Muscle layer of duodenum (tissue), 2 donors: ENCODE measurements at regions not wholly inside any gene's neighbourhood (a gene's known extent, or its start where the extent isn't known, plus 50 kb on each side); places are given as distances from the start of the nearest gene placed in this dataset.

Source experiments
- H3K27ac ChIP-seq: one replicate; pipeline ENCODE4 v1.7.0; 2013; ENCODE audit warnings: mild to moderate bottlenecking, low read length
- H3K27me3 ChIP-seq: one replicate; pipeline ENCODE4 v1.7.0; 2013; ENCODE audit warnings: low read depth, mild to moderate bottlenecking, control low read depth, low read length
- H3K36me3 ChIP-seq, 2 donors: one replicate each; pipeline ENCODE4 v1.7.0; 2013; ENCODE audit warnings: low read length in 2 of 2, control low read depth in 1 of 2, mild to moderate bottlenecking in 1 of 2; ENCODE audit not compliant: insufficient read depth in 2 of 2, control insufficient read depth in 1 of 2
- H3K4me1 ChIP-seq, 2 donors: one replicate each; pipeline ENCODE4 v1.7.0; 2013; ENCODE audit warnings: low read length in 2 of 2, mild to moderate bottlenecking in 2 of 2, control low read depth in 1 of 2, moderate library complexity in 1 of 2; ENCODE audit not compliant: insufficient read depth in 2 of 2, control insufficient read depth in 1 of 2
- H3K4me3 ChIP-seq, 2 donors: one replicate each; pipeline ENCODE4 v1.7.0; 2013; ENCODE audit warnings: low read length in 2 of 2, low read depth in 1 of 2, mild to moderate bottlenecking in 1 of 2
- H3K9me3 ChIP-seq, 2 donors: one replicate each; pipeline ENCODE4 v1.7.0; 2013; ENCODE audit warnings: low read length in 2 of 2, control low read depth in 1 of 2, mild to moderate bottlenecking in 1 of 2; ENCODE audit not compliant: control insufficient read depth in 1 of 2
- donor health status: healthy.

DNA sequence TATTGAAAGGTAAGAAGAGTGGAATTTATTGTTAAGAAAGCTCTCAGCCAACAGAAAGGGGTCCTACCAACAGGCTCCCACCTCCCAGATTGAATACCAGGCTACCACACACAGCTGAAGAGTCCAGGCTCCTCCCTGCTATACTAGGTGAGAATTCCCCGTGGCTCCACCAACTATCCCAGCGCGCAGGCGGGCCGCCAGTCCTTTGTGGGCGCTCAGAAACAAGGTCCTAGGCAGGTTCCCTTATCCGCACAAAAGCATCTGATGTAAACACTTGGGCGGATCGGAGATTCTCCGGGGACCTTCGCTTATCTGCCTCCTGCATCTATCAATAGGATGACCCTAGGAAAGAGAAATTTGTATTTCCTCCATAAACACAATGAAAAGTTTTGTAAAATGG, 423.9 kb upstream of the ADGRL4 start:
- no peak overlapping the region for H3K4me3 ChIP-seq
- H3K4me1 ChIP-seq: no peaks in the 10 kb centered on the region
- H3K9me3 ChIP-seq: no peaks in the 10 kb centered on the region
- no peak overlapping the region for H3K27ac ChIP-seq
- no peaks in the 10 kb centered on the region for H3K36me3 ChIP-seq
- H3K27me3 ChIP-seq: no peaks in the 10 kb centered on the region

DNA sequence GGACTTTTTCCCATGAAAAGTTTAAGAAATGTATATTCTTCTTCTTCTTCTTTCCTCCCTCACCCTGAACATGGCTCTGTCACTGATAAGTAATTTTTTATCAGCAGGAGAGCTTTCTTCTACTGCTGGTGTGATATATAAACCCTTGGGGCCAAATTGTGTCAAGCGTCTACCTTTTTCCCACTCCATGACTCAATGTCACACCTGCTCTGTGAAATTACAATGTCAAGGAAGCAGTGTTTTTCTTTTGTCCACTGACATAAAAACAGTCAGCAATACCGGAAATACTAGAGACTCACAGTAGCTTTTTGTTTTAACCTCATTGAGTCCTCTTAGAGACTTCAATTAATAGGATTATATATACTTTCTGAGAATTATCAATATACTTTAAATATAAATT, 416.2 kb upstream of the ADGRL4 start:
- no peak overlapping the region for H3K4me3 ChIP-seq
- no peaks in the 10 kb centered on the region for H3K4me1 ChIP-seq
- no peaks in the 10 kb centered on the region for H3K27me3 ChIP-seq
- no peak overlapping the region for H3K27ac ChIP-seq
- H3K9me3 ChIP-seq: no peaks in the 10 kb centered on the region
- no peaks in the 10 kb centered on the region for H3K36me3 ChIP-seq

DNA sequence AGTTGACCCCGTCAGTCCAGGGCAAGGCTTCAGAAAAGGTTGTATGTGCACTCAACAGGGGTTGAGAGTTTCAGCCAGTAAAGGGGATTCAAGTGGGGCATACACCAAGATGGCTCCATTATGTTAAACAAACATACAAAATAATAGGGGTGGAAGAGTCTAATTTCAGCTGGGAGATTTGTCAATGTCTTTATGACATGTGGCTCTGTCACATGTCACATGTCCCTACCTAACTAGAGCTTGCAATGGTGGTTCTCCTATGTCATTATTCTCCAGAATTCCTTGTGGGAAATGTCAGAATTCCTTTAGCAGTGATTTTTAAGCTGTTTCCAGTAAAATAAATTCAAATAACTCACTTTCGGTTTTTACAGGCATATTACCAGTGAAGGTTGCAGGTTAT, 392.0 kb upstream of the ADGRL4 start:
- no peaks in the 10 kb centered on the region for H3K4me1 ChIP-seq

DNA sequence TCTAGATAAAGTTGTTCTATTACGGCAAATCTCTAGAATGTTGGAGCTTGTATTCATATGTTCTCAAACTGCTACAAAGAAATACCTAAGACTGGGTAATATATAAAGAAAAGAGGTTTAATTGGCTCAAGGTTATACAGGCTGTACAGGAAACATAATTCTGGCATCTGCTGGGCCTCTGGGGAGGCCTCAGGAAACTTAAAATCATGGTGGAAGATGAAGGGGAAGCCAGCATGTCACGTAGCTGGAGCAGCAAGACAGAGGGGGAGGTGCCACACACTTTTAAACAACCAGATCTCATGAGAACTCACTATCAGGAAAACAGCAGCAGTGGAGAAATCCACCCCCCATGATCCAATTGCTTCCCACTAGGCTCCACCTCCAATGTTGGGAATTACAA, 390.4 kb upstream of the ADGRL4 start:
- Histone ChIP-seq H3K27me3 (no peaks in the 10 kb centered on the region), H3K4me3 (no peak overlapping the region), H3K9me3 (no peaks in the 10 kb centered on the region), H3K27ac (no peak overlapping the region), H3K4me1 (no peaks in the 10 kb centered on the region), H3K36me3 (no peaks in the 10 kb centered on the region)

More for the DNA sequence above, 392.0 kb upstream of the ADGRL4 start:
- Histone ChIP-seq H3K4me3 (no peak overlapping the region), H3K27me3 (no peaks in the 10 kb centered on the region), H3K27ac (no peak overlapping the region), H3K36me3 (no peaks in the 10 kb centered on the region), H3K9me3 (no peaks in the 10 kb centered on the region)

DNA sequence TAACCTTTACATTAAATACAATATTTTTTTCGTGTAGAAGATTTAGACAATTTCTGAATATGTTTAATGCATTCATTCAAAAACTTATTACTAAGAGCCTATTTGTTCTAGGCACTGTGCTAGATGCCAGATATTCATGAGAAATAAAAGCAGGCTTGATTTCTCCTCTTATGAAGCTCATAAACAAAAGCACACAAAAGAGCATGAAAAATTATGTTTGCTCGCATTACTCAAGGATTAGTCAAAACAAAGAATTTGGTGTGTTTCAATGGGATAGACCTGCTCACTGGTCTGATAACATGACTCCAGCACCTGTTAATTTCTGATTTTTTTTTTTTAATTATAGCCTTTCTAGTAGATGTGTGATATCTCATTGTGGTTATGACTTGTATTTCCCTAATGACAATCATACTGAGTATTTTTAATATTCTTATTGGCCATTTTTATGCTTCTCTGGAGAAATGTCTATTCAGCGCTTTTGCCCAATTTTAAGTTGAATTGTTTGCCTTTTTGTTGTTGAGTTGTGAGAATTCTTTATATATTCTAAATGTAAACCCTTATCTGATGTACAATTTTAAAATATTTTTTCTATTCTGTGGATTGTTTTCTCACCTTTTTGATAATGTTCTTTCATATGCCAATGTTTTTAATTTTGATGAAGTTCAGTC, 382.3 kb upstream of the ADGRL4 start:
- Histone ChIP-seq H3K27me3 (no peaks in the 10 kb centered on the region), H3K27ac (no peak overlapping the region), H3K4me1 (no peaks in the 10 kb centered on the region), H3K36me3 (no peaks in the 10 kb centered on the region), H3K9me3 (no peaks in the 10 kb centered on the region), H3K4me3 (no peak overlapping the region)

DNA sequence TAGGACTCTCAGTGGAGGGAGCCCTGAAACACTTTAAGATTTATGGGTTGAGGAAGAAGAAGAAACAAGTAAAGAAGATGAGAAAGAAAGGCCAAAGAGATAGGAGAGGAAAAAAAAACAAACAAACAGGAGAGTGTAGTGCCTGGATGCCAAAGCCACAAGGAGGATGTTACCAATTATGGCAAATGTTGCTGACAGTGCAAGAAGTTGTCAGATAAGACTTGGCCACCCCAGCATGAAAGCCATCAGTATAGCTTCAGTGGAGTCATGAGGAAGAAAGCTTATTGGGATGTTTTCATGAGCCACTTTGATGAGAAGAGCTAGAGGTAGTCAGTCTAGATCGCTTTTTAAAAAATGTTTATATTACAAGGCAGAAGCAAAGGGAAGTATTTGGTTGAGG, 380.2 kb upstream of the ADGRL4 start:
- Histone ChIP-seq H3K9me3 (no peaks in the 10 kb centered on the region), H3K27me3 (no peaks in the 10 kb centered on the region), H3K36me3 (no peaks in the 10 kb centered on the region), H3K27ac (no peak overlapping the region), H3K4me1 (no peaks in the 10 kb centered on the region), H3K4me3 (no peak overlapping the region)

DNA sequence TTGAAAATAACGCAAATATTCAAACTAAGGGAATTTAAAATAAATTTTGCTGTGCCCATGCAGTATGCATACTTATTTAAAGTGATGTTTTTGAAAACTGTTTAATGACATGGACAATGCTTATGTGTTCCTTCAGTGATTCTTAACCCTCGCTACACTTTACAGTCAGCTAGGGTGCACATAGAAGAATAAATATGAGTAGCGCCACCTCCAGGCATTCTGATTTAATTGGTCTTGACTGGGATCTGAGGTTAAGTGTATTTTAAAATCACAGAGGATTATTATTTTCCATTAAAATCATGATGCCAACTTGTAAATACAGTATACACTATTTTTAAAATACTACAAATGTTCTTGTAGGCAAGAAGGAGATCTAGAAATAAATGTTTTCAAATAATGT, 373.5 kb upstream of the ADGRL4 start:
- Histone ChIP-seq H3K36me3 (no peaks in the 10 kb centered on the region), H3K4me3 (no peak overlapping the region), H3K27ac (no peak overlapping the region), H3K9me3 (no peaks in the 10 kb centered on the region), H3K4me1 (no peaks in the 10 kb centered on the region), H3K27me3 (no peaks in the 10 kb centered on the region)

DNA sequence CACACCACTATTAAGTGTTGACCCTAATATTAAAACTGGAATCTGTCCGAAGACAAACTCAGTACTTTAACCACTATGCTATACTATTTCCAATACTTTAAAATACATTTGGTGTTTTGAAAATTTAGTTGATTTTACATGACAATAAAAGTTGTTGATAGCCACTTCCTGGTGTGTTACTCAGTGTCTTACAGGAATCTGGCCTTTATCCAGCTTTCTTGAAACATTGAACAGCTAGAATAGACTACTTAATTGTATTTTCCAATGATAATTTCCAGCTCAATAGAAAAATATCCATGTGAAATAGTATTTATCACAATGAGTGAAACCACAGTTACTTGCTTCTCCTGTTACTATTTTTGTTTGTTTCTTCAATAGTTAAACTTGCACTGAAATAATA, 369.6 kb upstream of the ADGRL4 start:
- Histone ChIP-seq H3K27ac (no peak overlapping the region), H3K4me1 (peaks cover 0 to 7% of the 10 kb centered on the region in 2 donors), H3K4me3 (no peak overlapping the region), H3K27me3 (no peaks in the 10 kb centered on the region), H3K36me3 (no peaks in the 10 kb centered on the region), H3K9me3 (no peaks in the 10 kb centered on the region)

DNA sequence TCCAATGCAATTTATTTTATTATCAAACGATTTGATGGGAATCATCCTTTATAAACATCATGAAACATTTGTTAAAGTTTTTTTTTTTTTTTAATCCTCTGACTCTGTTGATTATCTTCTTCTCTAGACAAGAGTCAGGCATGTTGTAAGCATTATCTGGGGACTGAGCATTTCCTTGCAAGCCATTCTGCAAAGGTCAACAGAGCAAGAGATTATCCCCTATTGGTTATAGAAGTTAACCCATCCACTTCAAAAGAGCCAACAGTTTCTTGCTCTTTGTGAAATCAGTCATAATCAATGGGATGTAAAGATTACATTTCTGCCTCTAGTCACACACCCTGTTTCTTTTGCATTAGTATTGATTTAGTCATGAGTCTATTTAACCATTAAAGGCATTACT, 368.8 kb upstream of the ADGRL4 start:
- Histone ChIP-seq H3K9me3 (no peaks in the 10 kb centered on the region), H3K4me1 (peaks cover 0 to 7% of the 10 kb centered on the region in 2 donors), H3K27ac (no peak overlapping the region), H3K36me3 (no peaks in the 10 kb centered on the region), H3K4me3 (no peak overlapping the region), H3K27me3 (no peaks in the 10 kb centered on the region)

DNA sequence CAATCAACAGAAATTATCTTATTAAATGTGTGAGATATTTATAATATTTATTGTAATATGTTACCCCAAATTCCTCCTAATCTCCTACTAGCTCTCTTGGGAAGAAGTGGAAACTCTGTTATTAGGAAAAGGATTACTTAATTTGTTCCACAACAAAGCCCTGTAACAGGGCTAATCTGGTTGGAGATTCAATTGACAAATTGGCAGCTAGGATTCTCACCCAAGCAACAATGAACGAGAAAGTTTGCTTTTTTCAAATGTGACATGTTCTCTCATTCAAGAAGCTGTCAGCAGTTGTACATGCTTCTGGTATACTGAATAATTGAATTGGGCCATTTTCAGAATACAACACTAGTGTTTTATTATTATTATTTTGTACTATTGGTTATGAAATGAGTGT, 367.9 kb upstream of the ADGRL4 start:
- Histone ChIP-seq H3K36me3 (no peaks in the 10 kb centered on the region), H3K4me3 (no peak overlapping the region), H3K4me1 (peaks cover 0 to 7% of the 10 kb centered on the region in 2 donors), H3K27ac (no peak overlapping the region), H3K27me3 (no peaks in the 10 kb centered on the region), H3K9me3 (no peaks in the 10 kb centered on the region)

DNA sequence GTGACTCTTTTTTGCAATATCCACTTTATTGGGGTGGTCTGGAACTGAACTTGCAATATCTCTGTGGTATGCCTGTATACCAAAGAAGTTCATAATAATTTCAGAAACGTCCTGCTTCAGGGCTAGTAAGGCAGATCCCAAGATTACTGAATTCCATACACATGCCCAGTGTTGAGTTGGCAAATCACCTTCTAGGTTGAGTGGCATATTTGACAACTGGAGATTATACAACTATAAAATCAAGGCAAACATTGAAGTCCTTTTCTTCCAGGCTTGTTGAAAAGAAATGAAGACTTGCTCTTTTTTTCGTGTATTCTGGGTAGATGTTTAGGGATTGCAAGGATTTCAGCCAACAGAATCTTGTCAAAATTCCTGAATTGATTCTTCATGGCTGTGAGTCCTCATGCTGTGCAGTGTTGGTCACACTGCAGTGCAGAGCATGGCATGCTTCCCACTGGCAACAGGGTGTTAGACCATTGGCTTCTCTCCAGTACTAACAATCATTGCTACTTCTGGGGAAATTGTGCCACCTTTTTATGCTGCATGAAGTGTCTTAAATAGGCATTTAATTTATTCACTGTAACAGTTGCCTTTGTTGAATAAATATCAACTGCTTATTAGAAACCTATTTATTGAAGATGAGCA, 367.1 kb upstream of the ADGRL4 start:
- no peaks in the 10 kb centered on the region for H3K36me3 ChIP-seq
- H3K9me3 ChIP-seq: no peaks in the 10 kb centered on the region
- H3K4me3 ChIP-seq: no peak overlapping the region
- no peak overlapping the region for H3K27ac ChIP-seq
- peaks cover 0 to 7% of the 10 kb centered on the region in 2 donors for H3K4me1 ChIP-seq
- H3K27me3 ChIP-seq: no peaks in the 10 kb centered on the region

DNA sequence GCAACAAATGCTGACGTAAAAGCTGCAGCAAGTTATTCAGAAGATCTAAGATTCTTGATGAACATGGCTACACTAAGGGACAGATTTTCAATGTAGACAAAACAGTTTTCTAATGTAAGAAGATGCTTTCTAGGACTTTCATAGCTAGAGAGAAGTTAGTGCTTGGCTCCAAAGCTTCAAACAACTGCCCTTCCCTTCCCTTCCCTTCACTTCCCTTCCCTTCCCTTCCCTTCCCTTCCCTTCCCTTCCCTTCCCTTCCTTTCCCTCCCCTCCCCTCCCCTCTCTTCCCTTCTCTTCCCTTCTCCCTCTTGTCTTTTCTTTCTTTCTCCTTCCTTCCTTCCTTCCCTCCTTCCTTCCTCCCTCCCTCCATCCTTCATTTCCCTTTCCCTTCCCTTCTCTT, 365.3 kb upstream of the ADGRL4 start:
- H3K36me3 ChIP-seq: no peaks in the 10 kb centered on the region
- no peaks in the 10 kb centered on the region for H3K27me3 ChIP-seq
- no peak overlapping the region for H3K4me3 ChIP-seq
- H3K9me3 ChIP-seq: no peaks in the 10 kb centered on the region
- no peak overlapping the region for H3K27ac ChIP-seq
- peaks cover 0 to 7% of the 10 kb centered on the region in 2 donors for H3K4me1 ChIP-seq
